Activated T-cell treated with anti-CD3 and anti-CD28 coated beads for 24 hours (primary cell): ENCODE measurements at regions not wholly inside any gene's neighbourhood (a gene's known extent, or its start where the extent isn't known, plus 50 kb on each side); places are given as distances from the start of the nearest gene placed in this dataset.

Experiments
- DNase-seq: peaks from one replicate; pipeline ENCODE4 v3.0.0-alpha.2; 2020; ENCODE audit warnings: low read depth

DNA sequence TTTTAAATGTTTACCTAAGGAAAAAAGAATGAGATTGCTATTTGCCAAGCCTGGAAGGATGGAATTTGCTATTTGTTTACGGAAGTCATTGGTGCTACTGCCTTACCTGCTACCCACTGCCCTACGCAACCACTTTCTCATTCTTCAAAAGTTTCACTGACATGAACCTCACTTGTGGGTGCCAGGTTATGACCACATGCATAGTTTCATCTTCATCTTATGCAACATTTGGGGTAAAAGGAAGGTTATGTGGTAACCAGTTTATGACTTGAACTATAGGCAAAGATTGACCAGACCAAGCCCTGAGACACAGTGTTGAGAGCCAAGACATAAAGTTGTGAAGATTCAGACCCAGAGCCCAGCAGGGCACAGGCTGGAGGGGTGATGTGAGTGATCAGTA lies 142.5 kb downstream of the LACC1 start:
- no peak for DNase-seq

GRCh38 chr13:44024167-44024845 lies 144.6 kb downstream of the LACC1 start:
- no peak for DNase-seq

- no peak for DNase-seq
Observed at GRCh38 chr13:44024846-44025195, 145.1 kb downstream of the LACC1 start.

DNA sequence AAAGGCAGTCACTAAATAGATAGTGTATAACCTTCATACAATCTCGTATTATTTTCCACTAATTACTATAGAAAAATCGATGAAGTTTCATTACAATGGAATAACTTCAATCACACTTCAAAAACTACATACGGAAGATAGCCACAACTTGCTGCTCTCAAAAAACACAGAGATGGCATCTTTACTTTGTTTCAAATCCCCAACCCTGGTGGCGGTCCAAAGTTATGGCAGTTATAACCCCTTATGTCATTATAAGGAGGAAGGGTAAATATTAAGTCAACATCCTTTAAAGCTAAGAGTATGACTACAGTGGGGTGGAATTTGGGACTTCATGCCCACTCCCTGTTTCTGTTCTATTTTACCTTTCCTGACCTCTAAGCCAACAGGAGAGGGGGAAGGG lies 146.5 kb downstream of the LACC1 start:
- no peak for DNase-seq

DNA sequence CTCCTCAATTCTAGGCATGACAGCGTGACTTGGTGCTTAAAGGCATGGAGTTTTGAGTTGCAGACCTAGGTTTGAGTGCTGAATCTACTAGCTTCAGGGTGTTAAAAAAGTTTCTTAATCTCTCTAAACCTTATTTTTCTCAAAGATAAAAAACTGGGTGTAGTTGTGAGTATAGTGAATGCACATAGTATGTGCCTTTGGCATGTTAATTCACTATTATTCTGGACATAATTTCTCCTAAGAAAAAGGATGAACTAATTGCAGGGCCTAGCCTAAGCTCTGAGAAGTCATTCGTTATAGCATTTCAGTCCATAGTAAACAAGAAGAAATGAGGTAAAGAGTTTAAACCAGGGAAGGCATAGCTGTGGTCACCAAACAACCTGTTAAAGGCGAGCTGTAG lies 149.0 kb downstream of the LACC1 start:
- DNase-seq: no peak

DNA sequence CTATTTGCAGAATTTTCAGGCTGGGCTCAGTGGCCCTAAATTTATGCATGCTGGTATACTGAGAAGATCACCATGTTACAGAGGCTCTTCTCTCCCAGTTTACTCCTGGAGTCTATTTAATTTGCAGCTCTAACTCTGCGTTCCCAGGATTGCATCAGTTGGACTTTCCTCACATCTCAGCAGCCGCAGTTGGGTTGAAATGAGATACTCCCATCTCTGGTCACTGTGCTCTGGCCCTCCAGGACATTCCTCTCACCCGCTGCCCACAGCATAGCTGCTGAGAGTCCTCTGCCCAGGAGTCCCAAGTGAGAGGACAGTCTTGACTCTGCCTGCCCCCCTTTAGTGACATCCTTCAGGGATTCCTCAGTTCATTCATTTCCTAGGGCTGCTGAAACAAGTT lies 150.9 kb downstream of the LACC1 start:
- no peak for DNase-seq

DNA sequence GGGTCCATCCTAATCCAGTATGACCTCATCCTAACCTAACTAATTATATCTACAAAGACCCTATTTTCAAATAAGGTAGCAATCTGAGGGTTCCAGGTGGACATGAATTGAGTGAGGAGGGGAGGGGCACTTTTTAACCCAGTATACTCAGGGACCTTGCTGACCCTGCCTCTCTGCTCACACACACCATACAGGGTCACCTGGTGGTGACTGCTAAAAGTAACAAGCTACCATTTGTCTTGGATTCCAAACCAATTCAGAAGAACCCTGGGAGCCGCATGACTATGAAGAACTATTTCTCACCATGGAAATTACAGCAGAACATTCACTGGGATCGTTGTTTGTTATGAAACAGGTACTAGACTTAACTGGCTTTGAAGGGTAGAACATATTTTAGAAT lies 151.9 kb downstream of the LACC1 start:
- DNase-seq: no peak

- DNase-seq: no peak
Observed at GRCh38 chr13:44032802-44033201, 153.1 kb downstream of the LACC1 start.

DNA sequence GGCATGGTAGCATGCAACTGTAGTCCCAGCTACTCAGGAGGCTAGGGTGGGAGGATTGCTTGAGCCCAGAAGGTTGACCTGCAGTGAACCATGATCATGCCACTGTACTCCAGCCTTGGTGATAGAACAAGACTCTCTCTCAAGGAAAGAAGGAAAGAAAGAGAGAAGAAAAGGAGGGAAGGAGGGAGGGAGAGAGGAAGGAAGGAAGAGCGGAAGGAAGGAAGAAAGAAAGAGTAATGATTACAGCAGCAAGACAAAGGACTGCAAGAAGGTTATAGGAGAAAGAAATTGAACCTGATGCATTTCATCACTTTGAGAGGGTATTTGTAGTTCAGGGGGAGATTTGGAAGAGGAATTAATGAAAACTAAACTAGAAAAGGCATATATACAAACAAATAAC lies 155.7 kb downstream of the LACC1 start:
- no peak for DNase-seq

- no peak for DNase-seq
Observed at GRCh38 chr13:44040070-44040817, 160.5 kb downstream of the LACC1 start.

DNA sequence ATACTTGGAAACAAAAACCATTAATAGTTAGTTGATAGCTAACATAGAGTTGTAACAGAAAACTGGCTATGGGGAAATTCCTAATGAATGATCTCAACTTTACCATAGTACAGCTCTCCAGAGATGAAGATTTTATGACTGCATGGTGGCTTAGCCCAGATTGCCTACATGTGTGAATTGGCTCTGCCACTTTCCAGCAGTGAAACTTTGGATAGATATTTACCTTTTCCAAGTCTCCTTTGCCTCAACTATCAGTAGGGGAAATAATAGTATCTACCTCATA lies 161.1 kb downstream of the LACC1 start:
- no peak for DNase-seq

DNA sequence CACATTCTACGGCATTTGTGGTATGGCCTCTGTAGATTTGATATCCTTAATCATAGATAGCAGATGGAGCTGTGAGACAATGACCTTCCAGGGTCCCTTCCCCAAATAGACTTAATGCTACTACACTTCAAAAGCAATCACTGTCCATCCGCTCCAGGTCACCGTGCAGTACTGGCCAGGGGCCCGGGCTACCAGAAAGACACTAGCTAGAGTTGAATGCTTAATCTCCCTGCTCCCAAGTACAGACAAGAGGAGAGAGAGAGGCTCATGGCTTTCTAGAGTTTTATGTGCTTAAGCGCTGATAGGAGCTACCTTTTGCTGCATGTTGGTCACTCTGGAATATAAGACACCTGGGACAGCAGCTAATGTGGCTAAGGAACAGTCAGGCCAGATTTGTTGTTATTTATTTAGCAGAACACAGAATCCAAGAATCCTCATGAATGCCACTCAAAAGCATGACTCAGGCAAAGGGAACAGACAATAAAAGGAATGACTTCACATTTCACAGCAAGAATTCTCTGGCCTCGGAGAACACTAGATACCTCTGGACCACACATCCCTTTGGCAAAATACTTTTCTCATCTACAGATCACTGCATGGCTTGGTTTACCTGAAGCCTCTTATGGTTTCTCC lies 165.0 kb downstream of the LACC1 start:
- no peak for DNase-seq

DNA sequence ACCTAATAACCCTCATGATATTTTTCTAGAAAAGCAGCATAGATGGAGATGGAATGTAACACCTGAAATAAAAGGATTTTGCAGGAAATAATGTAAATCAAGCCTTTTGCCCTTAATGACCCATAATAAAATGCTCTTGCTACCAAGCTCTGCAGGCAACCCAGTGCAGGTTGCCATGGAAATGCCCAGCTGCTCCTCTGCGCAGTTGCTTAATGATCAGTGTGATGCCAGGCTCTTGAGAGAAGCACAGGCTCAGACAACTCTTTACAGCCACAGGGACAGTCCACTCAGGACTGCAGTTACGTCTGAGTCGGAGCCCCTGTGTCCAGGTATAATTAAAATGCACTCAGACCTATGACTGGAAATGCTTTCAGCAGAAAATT lies 165.5 kb downstream of the LACC1 start:
- DNase-seq: no peak

DNA sequence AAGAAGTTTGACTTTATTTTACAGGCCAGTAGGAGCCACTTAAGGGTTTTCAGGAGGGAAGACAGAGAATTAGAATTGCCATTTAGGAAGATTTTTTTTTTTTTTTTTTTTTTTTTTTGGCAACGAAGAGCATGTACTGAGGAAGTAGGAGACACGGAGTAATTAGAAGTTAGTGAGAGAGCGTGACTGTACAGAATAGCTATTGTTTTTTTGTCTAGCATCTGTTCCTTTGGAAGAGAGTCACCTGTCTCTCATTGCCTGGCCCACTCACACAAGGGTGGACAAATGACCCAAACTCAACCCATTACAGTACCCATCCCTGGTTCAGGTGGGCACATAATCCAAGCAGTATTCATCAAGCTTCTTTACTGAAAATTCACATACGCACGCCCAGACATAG lies 166.7 kb downstream of the LACC1 start:
- no peak for DNase-seq

DNA sequence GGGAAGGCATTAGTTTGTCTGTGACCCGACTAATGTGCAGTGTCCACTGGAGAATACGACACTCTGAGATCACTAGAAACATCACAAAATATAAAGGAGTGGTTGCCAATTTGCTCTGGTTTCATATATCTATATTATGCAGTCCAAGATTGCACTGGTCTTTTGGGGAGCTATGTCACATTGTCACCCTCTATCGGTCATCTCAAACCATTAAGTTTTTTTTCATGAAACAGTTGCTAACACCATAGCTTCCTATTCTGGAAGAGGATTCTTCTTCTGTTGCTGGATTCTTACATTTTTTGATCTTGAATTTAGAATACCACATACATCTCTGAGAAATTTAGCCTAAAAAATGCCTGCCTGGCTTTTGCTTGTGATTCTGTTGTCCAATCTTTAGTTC lies 168.6 kb downstream of the LACC1 start:
- DNase-seq: no peak

DNA sequence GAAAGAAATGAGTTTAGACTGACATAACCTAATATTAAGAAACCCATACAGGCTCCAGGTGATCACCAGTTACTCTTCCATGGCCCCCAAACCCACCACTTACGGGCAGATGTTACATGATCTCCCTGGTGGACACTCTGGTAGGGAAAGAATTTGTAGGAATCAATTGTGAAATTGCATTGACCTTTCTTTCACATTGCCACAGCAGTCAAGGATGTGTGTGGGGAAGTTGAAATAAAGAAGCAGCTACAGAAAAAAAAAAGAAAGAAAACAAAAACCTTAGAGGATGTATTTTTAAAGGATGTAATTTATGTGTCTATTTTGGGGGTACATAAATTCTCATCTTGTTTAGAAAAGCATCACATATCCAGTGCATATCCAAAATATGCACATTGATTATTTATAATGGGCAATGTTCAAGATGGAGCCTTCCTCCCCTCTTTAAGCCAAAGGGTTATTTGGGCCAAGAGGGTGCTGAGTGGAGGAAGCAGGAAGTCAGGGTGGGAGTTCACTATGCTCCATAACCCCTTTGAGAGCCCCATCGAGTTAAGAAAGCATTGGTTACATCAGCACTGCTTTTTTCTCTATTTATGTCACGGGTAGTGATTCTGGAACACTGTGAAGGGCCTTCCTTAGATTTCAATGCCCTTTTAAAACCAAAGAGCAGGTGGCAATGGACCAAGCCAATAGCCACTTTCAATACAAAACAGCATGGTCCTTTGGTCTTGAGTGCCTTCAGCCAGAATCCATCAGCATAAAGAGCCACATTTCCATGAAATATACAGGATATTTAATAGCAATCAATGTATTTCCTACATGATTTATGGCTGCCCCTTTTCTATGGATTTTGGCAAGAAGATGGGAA lies 169.6 kb downstream of the LACC1 start:
- DNase-seq: no peak

DNA sequence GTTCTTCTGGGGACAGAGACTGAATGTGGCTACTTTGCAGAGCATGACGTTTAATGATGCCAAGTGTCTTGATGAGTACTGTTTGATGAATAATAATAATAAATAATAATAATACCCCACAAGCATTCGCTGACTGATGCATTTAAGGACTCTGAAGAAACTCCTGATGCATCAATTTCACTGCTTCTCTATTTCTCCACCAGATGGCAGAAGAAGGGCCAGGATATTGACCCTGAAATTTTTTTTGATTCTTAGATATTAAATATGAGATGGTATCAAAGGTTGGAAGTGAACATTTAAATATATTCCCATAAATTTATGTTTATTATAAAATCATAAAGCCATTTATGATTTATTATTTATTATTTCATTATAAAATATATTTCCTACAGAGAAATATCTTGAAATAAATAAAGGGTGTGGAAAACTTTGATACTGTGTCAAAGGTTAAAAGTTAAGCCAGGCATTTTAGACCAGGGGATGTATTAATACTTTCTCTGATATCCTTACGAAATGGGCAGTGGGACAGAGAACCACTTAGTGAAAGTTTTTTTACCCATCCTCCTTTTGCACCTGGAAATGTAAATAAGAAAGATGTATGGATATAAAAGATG lies 170.9 kb downstream of the LACC1 start:
- no peak for DNase-seq

- no peak for DNase-seq
Observed at GRCh38 chr13:44051405-44051804, 171.7 kb downstream of the LACC1 start.

GRCh38 chr13:44051918-44052675 lies 172.4 kb downstream of the LACC1 start:
- DNase-seq: no peak

DNA sequence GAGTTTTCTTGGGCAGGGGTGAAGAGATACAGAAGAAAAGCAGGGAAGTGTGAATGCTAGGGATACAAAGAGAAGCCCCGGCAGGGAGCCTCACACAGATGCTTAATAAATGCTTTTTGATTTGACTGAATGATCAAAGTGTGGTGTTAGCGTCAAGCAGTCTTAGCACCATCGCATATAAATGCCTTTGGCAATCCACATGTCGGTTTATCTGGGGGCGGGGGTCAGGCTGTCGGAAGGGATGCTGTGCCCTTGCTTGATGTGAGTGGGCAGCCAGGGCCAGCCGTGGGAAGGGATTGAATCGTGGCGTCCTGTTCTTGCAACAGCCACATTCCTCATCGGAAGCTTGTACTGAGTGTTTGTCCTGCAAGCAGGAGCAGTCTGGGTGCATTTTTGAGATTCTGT lies 173.1 kb downstream of the LACC1 start:
- DNase-seq: no peak

DNA sequence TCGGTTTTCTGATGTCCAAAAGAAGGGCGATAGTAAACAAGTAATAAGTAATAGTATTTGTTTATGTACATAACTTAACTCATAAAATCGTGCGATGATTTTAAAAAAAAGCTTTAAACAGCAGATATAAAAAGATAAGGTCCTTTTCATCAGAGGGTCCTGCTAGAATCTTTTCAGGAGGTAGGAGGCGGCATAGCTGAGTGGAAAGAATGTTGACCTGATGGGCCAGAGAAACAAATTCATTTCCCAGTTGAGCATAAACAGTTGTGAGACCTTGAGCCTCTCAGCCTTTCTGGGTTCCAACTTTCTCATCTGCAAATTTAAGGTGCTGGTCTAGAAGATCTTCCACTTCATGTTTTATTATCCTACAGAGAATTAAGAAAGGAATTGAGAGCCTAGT lies 173.5 kb downstream of the LACC1 start:
- no peak for DNase-seq

DNA sequence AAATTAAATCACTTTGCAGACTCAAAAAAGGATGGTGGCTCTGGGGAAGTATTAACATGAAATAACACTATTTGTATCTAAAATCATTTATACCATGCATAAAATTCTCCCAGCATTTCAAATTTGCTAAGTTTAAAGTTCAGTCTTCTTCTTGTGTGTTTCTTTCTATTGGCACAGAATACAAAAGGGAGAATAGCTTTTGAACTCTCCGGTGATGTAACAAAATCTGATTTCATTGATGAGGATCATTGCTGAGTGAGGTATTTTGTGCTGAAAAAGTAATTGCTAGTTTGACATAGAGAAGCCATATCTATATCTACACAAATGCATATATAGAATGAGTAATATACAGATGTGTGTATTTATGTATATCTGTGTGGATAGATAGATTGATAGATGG lies 174.8 kb downstream of the LACC1 start:
- no peak for DNase-seq
